ENCODE measurements at regions not wholly inside any gene's neighbourhood (a gene's known extent, or its start where the extent isn't known, plus 50 kb on each side); places are given as distances from the start of the nearest gene placed in this dataset.
"Not testable (repeated sequence)": the region's sequence is repeated elsewhere in the genome, so short reads cannot be mapped to it uniquely, and the experiment has no call there.

DNA sequence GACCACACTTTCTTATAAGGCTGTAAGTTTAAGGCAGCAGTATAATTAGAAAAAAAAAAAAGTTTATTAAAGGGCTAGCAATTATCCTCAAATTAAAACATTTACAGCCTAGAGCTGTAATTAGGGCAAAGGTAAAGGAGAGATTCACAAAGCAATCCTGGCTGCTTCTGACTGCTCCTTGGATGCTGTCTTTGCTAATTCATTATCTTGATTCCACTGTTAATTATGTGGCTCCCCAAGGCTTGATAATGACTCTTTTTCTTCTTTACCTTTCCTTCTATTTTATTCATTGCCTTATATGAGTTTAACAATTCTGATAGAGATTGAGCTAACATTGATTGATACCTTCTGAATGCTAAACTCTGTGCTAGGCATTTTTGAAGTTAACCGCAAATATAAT, 476.5 kb downstream of the DTWD2 start:
- Histone ChIP-seq H3K27ac (ENCODE audit: low read length) (no peak overlapping the region), H3K27me3 (replicated peaks; ENCODE audit: insufficient read depth, low read length) (no peaks in the 10 kb centered on the region), H3K79me2 (ENCODE audit: low read length) (no peaks in the 10 kb centered on the region), H2AFZ (ENCODE audit: low read length) (no peak overlapping the region), H3K4me1 (ENCODE audit: low read length) (no peaks in the 10 kb centered on the region), H3K4me2 (ENCODE audit: low read depth, low read length) (no peak overlapping the region), H3K36me3 (replicated peaks; ENCODE audit: insufficient read depth, low read length) (no peaks in the 10 kb centered on the region), H3F3A (ENCODE audit: insufficient read depth, low read length) (no peaks in the 10 kb centered on the region), H4K20me1 (ENCODE audit: insufficient read depth, low read length) (no peaks in the 10 kb centered on the region), H3K9me3 (replicated peaks; ENCODE audit: insufficient read depth, low read length) (no peaks in the 10 kb centered on the region), H3K4me3 (ENCODE audit: low read length) (no peak overlapping the region), H3K9me2 (replicated peaks; ENCODE audit: insufficient read depth, low read length) (no peaks in the 10 kb centered on the region), H3K9ac (ENCODE audit: low read length) (no peak overlapping the region)
- DNase-seq: no peak
- TF ChIP-seq, protein P1, sequence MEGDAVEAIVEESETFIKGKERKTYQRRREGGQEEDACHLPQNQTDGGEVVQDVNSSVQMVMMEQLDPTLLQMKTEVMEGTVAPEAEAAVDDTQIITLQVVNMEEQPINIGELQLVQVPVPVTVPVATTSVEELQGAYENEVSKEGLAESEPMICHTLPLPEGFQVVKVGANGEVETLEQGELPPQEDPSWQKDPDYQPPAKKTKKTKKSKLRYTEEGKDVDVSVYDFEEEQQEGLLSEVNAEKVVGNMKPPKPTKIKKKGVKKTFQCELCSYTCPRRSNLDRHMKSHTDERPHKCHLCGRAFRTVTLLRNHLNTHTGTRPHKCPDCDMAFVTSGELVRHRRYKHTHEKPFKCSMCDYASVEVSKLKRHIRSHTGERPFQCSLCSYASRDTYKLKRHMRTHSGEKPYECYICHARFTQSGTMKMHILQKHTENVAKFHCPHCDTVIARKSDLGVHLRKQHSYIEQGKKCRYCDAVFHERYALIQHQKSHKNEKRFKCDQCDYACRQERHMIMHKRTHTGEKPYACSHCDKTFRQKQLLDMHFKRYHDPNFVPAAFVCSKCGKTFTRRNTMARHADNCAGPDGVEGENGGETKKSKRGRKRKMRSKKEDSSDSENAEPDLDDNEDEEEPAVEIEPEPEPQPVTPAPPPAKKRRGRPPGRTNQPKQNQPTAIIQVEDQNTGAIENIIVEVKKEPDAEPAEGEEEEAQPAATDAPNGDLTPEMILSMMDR (IDR thresholded peaks at IDR 0.05; ENCODE audit: low read length): no peak
- TF ChIP-seq EZH2phosphoT487 (IDR thresholded peaks at IDR 0.05; ENCODE audit: low read length): no peak
- no peak for TF ChIP-seq EZH2 (optimal IDR thresholded peaks at IDR 0.05; ENCODE audit: low read depth, low read length)

DNA sequence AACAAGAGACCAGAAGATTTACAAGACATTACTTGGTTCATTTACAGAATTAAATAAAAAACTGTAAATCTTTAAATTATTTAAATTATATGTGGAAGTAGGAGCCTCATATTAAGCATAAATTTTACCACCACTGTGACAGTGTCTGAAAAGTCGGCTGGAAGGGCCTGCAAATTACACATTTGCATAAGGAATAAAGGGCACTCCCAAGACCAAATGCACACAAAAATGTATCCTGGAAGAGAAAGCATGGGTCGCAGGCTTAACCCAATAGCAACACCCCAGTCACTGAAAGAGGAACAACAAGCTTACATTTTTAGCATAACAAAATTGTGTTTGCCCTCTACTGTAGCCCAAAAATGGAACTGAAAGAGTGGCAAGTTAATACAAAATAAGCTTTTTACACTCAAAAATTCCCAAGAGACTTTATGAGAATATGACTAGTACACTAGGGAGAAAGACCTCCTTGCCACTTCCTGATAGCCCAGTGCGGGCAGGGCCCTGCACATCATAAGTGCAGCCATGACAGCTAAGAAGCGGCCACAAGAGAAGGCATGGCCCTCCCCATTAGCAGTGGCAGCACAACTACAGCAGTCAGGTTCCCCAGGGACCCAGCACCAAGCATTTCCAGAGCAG, 482.0 kb downstream of the DTWD2 start:
- DNase-seq: no peak
- TF ChIP-seq EZH2 (optimal IDR thresholded peaks at IDR 0.05; ENCODE audit: low read depth, low read length) (no peak), EZH2phosphoT487 (IDR thresholded peaks at IDR 0.05; ENCODE audit: low read length) (no peak)
- TF ChIP-seq, protein P1 (IDR thresholded peaks at IDR 0.05; ENCODE audit: low read length): no peak
- Histone ChIP-seq H3K9ac (ENCODE audit: low read length) (no peak overlapping the region), H3K4me2 (ENCODE audit: low read depth, low read length) (no peak overlapping the region), H2AFZ (ENCODE audit: low read length) (no peak overlapping the region), H3K27ac (ENCODE audit: low read length) (no peak overlapping the region), H3F3A (ENCODE audit: insufficient read depth, low read length) (no peaks in the 10 kb centered on the region), H3K4me1 (ENCODE audit: low read length) (no peaks in the 10 kb centered on the region), H3K4me3 (ENCODE audit: low read length) (no peak overlapping the region), H3K27me3 (replicated peaks; ENCODE audit: insufficient read depth, low read length) (no peaks in the 10 kb centered on the region), H4K20me1 (ENCODE audit: insufficient read depth, low read length) (no peaks in the 10 kb centered on the region), H3K36me3 (replicated peaks; ENCODE audit: insufficient read depth, low read length) (no peaks in the 10 kb centered on the region), H3K79me2 (ENCODE audit: low read length) (no peaks in the 10 kb centered on the region), H3K9me3 (replicated peaks; ENCODE audit: insufficient read depth, low read length) (no peaks in the 10 kb centered on the region), H3K9me2 (replicated peaks; ENCODE audit: insufficient read depth, low read length) (no peaks in the 10 kb centered on the region)

DNA sequence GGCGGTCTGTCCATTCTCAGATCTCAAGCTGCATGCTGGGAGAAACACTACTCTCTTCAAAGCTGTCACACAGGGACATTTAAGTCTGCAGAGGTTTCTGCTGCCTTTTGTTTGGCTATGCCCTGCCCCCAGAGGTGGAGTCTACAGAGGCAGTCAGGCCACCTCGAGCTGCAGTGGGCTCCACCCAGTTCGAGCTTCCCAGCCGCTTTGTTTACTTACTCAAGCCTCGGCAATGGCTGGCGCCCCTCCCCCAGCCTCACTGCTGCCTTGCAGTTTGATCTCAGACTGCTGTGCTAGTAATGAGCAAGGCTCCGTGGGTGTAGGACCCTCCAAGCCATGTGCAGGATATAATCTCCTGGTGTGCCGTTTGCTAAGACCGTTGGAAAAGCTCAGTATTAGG, 486.1 kb downstream of the DTWD2 start:
- not testable (repeated sequence) for H3K79me2 ChIP-seq (ENCODE audit: low read length); H3K27ac ChIP-seq (ENCODE audit: low read length); H3K9me2 ChIP-seq (replicated peaks; ENCODE audit: insufficient read depth, low read length); H3K9me3 ChIP-seq (replicated peaks; ENCODE audit: insufficient read depth, low read length); H4K20me1 ChIP-seq (ENCODE audit: insufficient read depth, low read length); H3K27me3 ChIP-seq (replicated peaks; ENCODE audit: insufficient read depth, low read length); H2AFZ ChIP-seq (ENCODE audit: low read length); H3K4me2 ChIP-seq (ENCODE audit: low read depth, low read length); H3K4me1 ChIP-seq (ENCODE audit: low read length); H3K36me3 ChIP-seq (replicated peaks; ENCODE audit: insufficient read depth, low read length); H3K4me3 ChIP-seq (ENCODE audit: low read length); H3F3A ChIP-seq (ENCODE audit: insufficient read depth, low read length); H3K9ac ChIP-seq (ENCODE audit: low read length); DNase-seq

DNA sequence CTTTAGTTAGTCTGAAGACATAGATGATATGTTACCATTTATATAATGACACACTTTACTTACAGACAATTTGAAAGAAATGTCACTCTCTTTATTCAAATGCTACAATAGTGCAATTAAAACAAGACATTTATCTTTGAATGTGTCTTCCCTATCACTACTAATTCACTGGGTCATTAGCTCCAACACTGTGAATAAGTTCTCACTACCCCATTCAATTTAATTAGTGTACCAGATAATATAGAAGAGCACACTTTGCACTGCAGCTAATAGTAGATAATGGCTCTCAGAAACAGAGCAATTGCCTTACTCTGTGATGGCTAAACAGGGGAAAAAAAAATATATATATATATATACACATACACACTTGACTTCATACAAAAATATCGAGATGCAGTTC, 497.0 kb downstream of the DTWD2 start:
- H3K27me3 ChIP-seq (replicated peaks; ENCODE audit: insufficient read depth, low read length): no peaks in the 10 kb centered on the region
- H3K9me3 ChIP-seq (replicated peaks; ENCODE audit: insufficient read depth, low read length): no peaks in the 10 kb centered on the region

More for the DNA sequence above, 497.0 kb downstream of the DTWD2 start:
- H3K4me1 ChIP-seq (ENCODE audit: low read length): no peaks in the 10 kb centered on the region
- H3K9ac ChIP-seq (ENCODE audit: low read length): no peak overlapping the region
- H3K4me2 ChIP-seq (ENCODE audit: low read depth, low read length): no peak overlapping the region
- no peaks in the 10 kb centered on the region for H3F3A ChIP-seq (ENCODE audit: insufficient read depth, low read length)
- no peaks in the 10 kb centered on the region for H4K20me1 ChIP-seq (ENCODE audit: insufficient read depth, low read length)
- H3K27ac ChIP-seq (ENCODE audit: low read length): no peak overlapping the region
- no peak overlapping the region for H2AFZ ChIP-seq (ENCODE audit: low read length)
- H3K79me2 ChIP-seq (ENCODE audit: low read length): no peaks in the 10 kb centered on the region
- no peaks in the 10 kb centered on the region for H3K9me2 ChIP-seq (replicated peaks; ENCODE audit: insufficient read depth, low read length)
- no peaks in the 10 kb centered on the region for H3K36me3 ChIP-seq (replicated peaks; ENCODE audit: insufficient read depth, low read length)
- no peak for DNase-seq
- no peak for TF ChIP-seq EZH2phosphoT487 (IDR thresholded peaks at IDR 0.05; ENCODE audit: low read length)
- TF ChIP-seq, protein P1 (IDR thresholded peaks at IDR 0.05; ENCODE audit: low read length): no peak
- no peak for TF ChIP-seq EZH2 (optimal IDR thresholded peaks at IDR 0.05; ENCODE audit: low read depth, low read length)
- H3K4me3 ChIP-seq (ENCODE audit: low read length): no peak overlapping the region
